ENCODE measurements at regions not wholly inside any gene's neighbourhood (a gene's known extent, or its start where the extent isn't known, plus 50 kb on each side); places are given as distances from the start of the nearest gene placed in this dataset.

GRCh38 chr1:218494449-218494852, 149.3 kb downstream of the TGFB2 start:
- TF ChIP-seq EZH2 (IDR thresholded peaks at IDR 0.05) (no peak), POLR2AphosphoS5 (IDR thresholded peaks at IDR 0.05; ENCODE audit: borderline replicate concordance, low read depth, low read length) (no peak), FOXP2 (optimal IDR thresholded peaks at IDR 0.05; ENCODE audit: control extremely low read depth, extremely low read length, insufficient read depth) (no peak)
